GM13977 (cell line): ENCODE measurements at regions not wholly inside any gene's neighbourhood (a gene's known extent, or its start where the extent isn't known, plus 50 kb on each side); places are given as distances from the start of the nearest gene placed in this dataset.
A peak's percentile ranks its signal among the peaks of the same experiment; 100 is the strongest.

ENCODE experiments used
- DNase-seq: peaks from one replicate; pipeline ENCODE4 v3.0.0; 2012; ENCODE audit warnings: low spot score
- in situ Hi-C: fragments of 300-500 bp; cut with MboI; formaldehyde crosslinking; loops from one replicate; pipeline ENCODE4 v1.12.0; 2022; ENCODE audit warnings: low sequenced_read_pairs, low pct_unique_long_range_greater_than_20kb, mixed read lengths, inconsistent platforms; ENCODE audit not compliant: unreplicated experiment
- TF ChIP-seq, protein P1 (sequence below): IDR thresholded peaks from 2 replicates; pipeline ENCODE4 v1.5.1; 2012; ENCODE audit warnings: mild to moderate bottlenecking, control low read depth; ENCODE audit not compliant: insufficient read depth; ENCODE audit errors: extremely low read depth, missing control alignments

GRCh38 chr7:47677664-47678063, 95.8 kb upstream of the TNS3 start:
- in situ Hi-C loops: no loop called here
- no peak for DNase-seq
- TF ChIP-seq, protein P1, sequence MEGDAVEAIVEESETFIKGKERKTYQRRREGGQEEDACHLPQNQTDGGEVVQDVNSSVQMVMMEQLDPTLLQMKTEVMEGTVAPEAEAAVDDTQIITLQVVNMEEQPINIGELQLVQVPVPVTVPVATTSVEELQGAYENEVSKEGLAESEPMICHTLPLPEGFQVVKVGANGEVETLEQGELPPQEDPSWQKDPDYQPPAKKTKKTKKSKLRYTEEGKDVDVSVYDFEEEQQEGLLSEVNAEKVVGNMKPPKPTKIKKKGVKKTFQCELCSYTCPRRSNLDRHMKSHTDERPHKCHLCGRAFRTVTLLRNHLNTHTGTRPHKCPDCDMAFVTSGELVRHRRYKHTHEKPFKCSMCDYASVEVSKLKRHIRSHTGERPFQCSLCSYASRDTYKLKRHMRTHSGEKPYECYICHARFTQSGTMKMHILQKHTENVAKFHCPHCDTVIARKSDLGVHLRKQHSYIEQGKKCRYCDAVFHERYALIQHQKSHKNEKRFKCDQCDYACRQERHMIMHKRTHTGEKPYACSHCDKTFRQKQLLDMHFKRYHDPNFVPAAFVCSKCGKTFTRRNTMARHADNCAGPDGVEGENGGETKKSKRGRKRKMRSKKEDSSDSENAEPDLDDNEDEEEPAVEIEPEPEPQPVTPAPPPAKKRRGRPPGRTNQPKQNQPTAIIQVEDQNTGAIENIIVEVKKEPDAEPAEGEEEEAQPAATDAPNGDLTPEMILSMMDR: no peak

GRCh38 chr7:47677093-47677492, 95.2 kb upstream of the TNS3 start:
- TF ChIP-seq, protein P1: no peak
- DNase-seq: no peak
- in situ Hi-C loops: no loop called here

GRCh38 chr7:47672977-47673381, 91.1 kb upstream of the TNS3 start:
- in situ Hi-C loops: no loop called here

DNA sequence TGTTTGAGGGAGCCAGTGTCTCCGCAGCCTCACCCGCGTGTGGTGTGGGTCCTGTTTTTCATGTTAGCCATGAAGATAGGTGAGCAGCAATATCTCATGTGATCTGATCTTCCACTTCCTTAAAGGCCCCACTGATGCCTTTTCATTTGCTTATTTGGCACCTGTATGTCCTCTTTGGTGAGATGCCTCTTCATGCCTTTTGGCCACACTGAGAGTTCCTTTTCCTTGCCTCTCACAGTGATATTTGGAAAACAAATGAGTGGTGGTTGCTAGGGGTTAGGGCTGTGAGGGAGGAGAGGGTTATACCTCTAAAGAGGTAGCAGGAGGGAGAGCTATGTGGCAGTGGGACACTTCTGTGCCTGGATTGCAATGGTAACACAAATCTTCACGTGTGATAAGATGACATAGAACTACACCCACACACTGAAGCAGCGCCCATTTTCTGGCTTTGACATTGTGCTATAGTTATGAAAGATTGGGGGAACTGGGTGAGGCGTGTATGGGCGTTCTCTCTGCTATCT, 90.4 kb upstream of the TNS3 start:
- in situ Hi-C loops: no loop called here
- DNase-seq: no peak
- TF ChIP-seq, protein P1: no peak

More at GRCh38 chr7:47672977-47673381, 91.1 kb upstream of the TNS3 start:
- no peak for DNase-seq
- TF ChIP-seq, protein P1: no peak

GRCh38 chr7:47671358-47671757, 89.4 kb upstream of the TNS3 start:
- in situ Hi-C loops: no loop called here
- TF ChIP-seq, protein P1: no peak

GRCh38 chr7:47670729-47671128, 88.8 kb upstream of the TNS3 start:
- in situ Hi-C loops: no loop called here
- TF ChIP-seq, protein P1: no peak
- DNase-seq: peak; percentile 66

More at GRCh38 chr7:47671358-47671757, 89.4 kb upstream of the TNS3 start:
- DNase-seq: no peak

DNA sequence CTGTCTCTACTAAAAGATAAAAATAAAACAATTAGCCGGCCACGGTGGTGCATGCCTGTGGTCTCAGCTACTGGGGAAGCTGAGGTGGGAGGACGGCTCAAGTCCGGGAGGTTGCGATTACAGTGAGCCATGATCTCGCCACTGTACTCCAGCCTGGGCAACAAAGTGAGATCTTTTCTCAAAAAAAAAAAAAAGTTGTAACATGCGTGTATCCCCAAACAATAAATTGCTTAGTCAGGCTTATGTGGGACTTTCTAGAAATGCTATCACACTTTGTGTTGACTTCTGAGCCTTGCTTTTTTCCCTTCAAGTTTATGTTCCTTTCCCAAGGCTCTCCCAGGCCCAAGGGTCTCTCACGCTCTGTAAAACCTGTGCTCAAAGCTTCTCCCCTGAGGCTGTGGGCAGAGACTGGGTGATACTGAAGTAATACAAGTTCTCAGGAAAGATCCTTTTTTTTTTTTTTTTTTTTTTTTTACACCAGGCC, 88.0 kb upstream of the TNS3 start:
- no peak for DNase-seq

More for the DNA sequence above, 88.0 kb upstream of the TNS3 start:
- TF ChIP-seq, protein P1: no peak
- in situ Hi-C loops: no loop called here
